Endothelial cell (in vitro differentiated cells): ENCODE measurements at regions not wholly inside any gene's neighbourhood (a gene's known extent, or its start where the extent isn't known, plus 50 kb on each side); places are given as distances from the start of the nearest gene placed in this dataset.

Experiments used
- DNase-seq: peaks from one replicate; pipeline ENCODE4 v3.0.0; 2021; ENCODE audit warnings: low spot score
- H3K27ac Mint-ChIP-seq: one replicate; pipeline ENCODE4 v1.8.0; 2021; ENCODE audit warnings: mixed read lengths, inconsistent platforms; ENCODE audit not compliant: unreplicated experiment
- H3K27me3 Mint-ChIP-seq: one replicate; pipeline ENCODE4 v1.8.0; 2021; ENCODE audit warnings: mild to moderate bottlenecking, moderate library complexity, mixed read lengths, inconsistent platforms; ENCODE audit not compliant: unreplicated experiment
- H3K36me3 Mint-ChIP-seq: one replicate; pipeline ENCODE4 v1.8.0; 2021; ENCODE audit warnings: mild to moderate bottlenecking, low read depth, mixed read lengths, inconsistent platforms; ENCODE audit not compliant: unreplicated experiment
- H3K4me1 Mint-ChIP-seq: one replicate; pipeline ENCODE4 v1.8.0; 2021; ENCODE audit warnings: mild to moderate bottlenecking, mixed read lengths, inconsistent platforms; ENCODE audit not compliant: unreplicated experiment
- H3K4me3 Mint-ChIP-seq: one replicate; pipeline ENCODE4 v1.8.0; 2021; ENCODE audit warnings: mild to moderate bottlenecking, mixed read lengths, inconsistent platforms; ENCODE audit not compliant: unreplicated experiment
- H3K9me3 Mint-ChIP-seq: one replicate; pipeline ENCODE4 v1.8.0; 2021; ENCODE audit warnings: mixed read lengths, inconsistent platforms; ENCODE audit not compliant: unreplicated experiment
- CTCF ChIP-seq: fragments of 200-600 bp; sonication (generic); IDR thresholded peaks from one replicate; pipeline ENCODE4 v1.5.0; 2021; ENCODE audit warnings: antibody characterized with exemption; ENCODE audit not compliant: unreplicated experiment

GRCh38 chr9:7967093-7967827, 167.7 kb upstream of the DMAC1 start:
- Mint-ChIP-seq H3K4me1 (no peaks in the 10 kb centered on the region), H3K27me3 (no peaks in the 10 kb centered on the region), H3K9me3 (no peaks in the 10 kb centered on the region), H3K4me3 (no peak overlapping the region), H3K36me3 (no peaks in the 10 kb centered on the region), H3K27ac (no peak overlapping the region)
- no peak for DNase-seq
- TF ChIP-seq CTCF = no peak

DNA sequence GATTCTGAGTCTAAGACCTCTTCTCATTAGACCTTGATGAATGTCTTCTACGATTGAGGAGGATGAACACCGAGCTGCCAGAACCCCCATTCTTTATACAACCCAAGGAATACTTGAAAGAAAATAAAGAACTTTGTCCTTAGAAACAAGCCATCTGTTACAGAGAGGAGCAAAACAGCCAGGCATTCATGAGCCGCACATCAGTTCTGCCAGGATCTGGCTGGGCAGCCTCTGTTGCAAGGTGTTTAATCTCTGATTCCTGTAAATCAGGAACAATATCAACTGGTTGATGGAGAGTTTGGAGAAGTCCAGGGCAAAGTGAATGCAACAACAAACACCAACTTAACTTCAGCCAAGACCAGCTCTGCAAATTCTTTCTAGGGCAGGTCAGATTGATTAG, 165.5 kb upstream of the DMAC1 start:
- no peak for DNase-seq
- Mint-ChIP-seq H3K9me3 (no peaks in the 10 kb centered on the region), H3K36me3 (no peaks in the 10 kb centered on the region), H3K4me3 (no peak overlapping the region), H3K27me3 (no peaks in the 10 kb centered on the region), H3K27ac (no peak overlapping the region), H3K4me1 (peaks cover 14% of the 10 kb centered on the region)
- no peak for TF ChIP-seq CTCF

- H3K9me3 Mint-ChIP-seq = no peaks in the 10 kb centered on the region
- no peaks in the 10 kb centered on the region for H3K36me3 Mint-ChIP-seq
- H3K27ac Mint-ChIP-seq = no peak overlapping the region
- H3K4me1 Mint-ChIP-seq = peaks cover 26% of the 10 kb centered on the region
- H3K27me3 Mint-ChIP-seq = no peaks in the 10 kb centered on the region
- no peak for TF ChIP-seq CTCF
- H3K4me3 Mint-ChIP-seq = no peak overlapping the region
- DNase-seq = no peak
Observed at GRCh38 chr9:7963026-7963425, 163.4 kb upstream of the DMAC1 start.

DNA sequence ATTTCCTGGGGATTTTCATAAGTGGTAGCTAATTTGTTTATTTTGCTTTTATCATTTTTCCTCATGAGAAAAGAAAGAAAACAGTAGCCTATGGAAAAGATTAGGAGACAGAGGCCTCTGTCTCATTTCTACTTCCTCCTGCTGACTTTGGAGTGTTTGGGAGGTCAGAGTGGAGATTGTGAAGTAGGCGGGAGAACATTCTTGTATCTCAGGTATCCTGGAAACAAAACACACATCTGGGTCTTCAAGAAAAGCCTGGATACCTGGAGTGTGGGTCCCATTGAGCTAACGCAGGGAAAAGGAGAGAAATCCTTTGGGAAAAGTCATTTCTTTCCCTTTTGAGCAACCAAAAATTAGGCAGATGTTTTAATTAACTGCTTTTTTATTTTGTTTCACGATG, 161.5 kb upstream of the DMAC1 start:
- DNase-seq = no peak

More for the DNA sequence above, 161.5 kb upstream of the DMAC1 start:
- Mint-ChIP-seq H3K27me3 (no peaks in the 10 kb centered on the region), H3K4me3 (no peak overlapping the region), H3K4me1 (peaks cover 26% of the 10 kb centered on the region), H3K27ac (peak overlapping the region; percentile 39), H3K9me3 (no peaks in the 10 kb centered on the region), H3K36me3 (no peaks in the 10 kb centered on the region)
- TF ChIP-seq CTCF = no peak
